ENCODE measurements at regions not wholly inside any gene's neighbourhood (a gene's known extent, or its start where the extent isn't known, plus 50 kb on each side); places are given as distances from the start of the nearest gene placed in this dataset.
"Not testable (repeated sequence)": the region's sequence is repeated elsewhere in the genome, so short reads cannot be mapped to it uniquely, and the experiment has no call there.

DNA sequence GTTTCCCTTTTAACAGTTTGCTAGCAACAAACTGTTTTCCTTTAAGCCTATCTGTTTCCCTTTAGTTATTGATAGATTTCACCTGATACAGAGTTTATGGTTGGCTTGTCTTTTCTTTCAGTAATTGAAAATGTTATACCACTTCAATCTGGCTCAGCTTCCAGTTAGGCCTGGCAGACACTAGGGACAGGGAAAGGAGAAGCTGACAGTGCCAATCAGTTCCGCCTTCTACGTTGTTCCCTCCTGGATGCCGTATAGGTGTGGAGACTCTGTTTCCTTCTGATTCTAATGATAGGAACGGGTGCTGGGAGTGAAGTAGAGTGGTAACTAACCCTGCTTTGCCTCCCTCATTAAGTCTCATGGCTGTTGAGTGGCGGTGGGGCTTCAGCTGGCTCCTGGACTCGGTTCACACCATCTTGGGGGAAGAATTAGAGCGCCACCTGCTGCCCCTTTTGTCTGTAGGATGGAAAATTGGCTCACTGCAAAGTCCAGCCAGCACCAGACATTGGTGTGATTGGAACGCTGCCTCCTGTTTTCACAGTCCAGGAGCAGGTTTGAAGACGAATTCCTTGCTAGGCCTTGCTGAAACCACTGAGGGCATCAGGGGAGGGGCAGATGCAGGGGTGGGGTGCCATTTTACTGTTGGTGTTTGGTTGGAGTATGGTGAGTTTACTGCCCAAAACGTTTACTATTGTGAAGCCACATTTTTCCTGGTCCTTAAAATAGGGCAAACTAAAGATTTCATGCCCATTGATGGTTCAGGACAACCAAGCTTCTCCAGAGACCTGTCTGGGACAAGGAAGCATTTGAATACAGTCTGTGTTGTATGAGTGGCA is 1729.5 kb downstream of the GRIK2 start:
- H3K4me1 ChIP-seq (ENCODE audit: control insufficient read depth in 2 of 2, insufficient read depth in 2 of 2, low read length in 2 of 2): no peaks in the 10 kb centered on the region
- peak in 4 of 9 donors; percentile 2 to 13 (median 2) for DNase-seq (ENCODE audit: low read depth in 6 of 9, low spot score in 9 of 9)
- WGBS: 31% methylated on average over 10 of the region's 10 CpGs

DNA sequence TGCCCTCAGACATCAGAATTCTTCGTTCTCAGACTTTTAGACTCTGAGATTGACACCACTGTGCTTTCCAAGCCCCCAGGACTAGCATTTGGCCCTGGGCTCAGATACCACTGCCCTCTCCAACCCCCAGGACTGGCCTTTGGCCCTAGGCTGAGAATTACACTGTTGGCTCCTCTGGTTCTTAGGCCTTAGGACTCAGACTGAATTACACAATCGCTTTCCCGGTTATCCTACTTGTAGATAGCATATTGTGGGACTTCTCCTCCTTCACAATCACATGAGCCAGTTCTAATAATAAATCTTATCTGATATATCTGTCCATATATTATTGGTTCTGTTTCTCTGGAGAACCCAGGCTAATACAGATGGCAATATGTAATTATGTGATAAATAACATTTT is 1725.5 kb downstream of the GRIK2 start:
- 93% methylated on average over 3 of the region's 3 CpGs for WGBS
- H3K4me1 ChIP-seq (ENCODE audit: control insufficient read depth in 2 of 2, insufficient read depth in 2 of 2, low read length in 2 of 2): no peaks in the 10 kb centered on the region
- no peak for DNase-seq (ENCODE audit: low read depth in 6 of 9, low spot score in 9 of 9)
- no peak overlapping the region for H3K27ac ChIP-seq (ENCODE audit: low read depth in 1 of 2, low read length in 1 of 2)
- no peaks in the 10 kb centered on the region for H3K27me3 ChIP-seq (ENCODE audit: control insufficient read depth in 2 of 2, insufficient read depth in 1 of 2, low read length in 1 of 2)
- H3K9me3 ChIP-seq (ENCODE audit: control insufficient read depth in 2 of 2, insufficient read depth in 1 of 2, low read length in 1 of 2): no peaks in the 10 kb centered on the region
- H3K4me3 ChIP-seq (ENCODE audit: low read length in 2 of 2): no peak overlapping the region
- no peaks in the 10 kb centered on the region for H3K36me3 ChIP-seq (ENCODE audit: control insufficient read depth in 2 of 2, insufficient read depth in 2 of 2, low read length in 1 of 2)

More for the DNA sequence above, 1729.5 kb downstream of the GRIK2 start:
- Histone ChIP-seq H3K36me3 (ENCODE audit: control insufficient read depth in 2 of 2, insufficient read depth in 2 of 2, low read length in 1 of 2) (no peaks in the 10 kb centered on the region), H3K27ac (ENCODE audit: low read depth in 1 of 2, low read length in 1 of 2) (no peak overlapping the region), H3K4me3 (ENCODE audit: low read length in 2 of 2) (no peak overlapping the region), H3K27me3 (ENCODE audit: control insufficient read depth in 2 of 2, insufficient read depth in 1 of 2, low read length in 1 of 2) (no peaks in the 10 kb centered on the region), H3K9me3 (ENCODE audit: control insufficient read depth in 2 of 2, insufficient read depth in 1 of 2, low read length in 1 of 2) (no peaks in the 10 kb centered on the region)

DNA sequence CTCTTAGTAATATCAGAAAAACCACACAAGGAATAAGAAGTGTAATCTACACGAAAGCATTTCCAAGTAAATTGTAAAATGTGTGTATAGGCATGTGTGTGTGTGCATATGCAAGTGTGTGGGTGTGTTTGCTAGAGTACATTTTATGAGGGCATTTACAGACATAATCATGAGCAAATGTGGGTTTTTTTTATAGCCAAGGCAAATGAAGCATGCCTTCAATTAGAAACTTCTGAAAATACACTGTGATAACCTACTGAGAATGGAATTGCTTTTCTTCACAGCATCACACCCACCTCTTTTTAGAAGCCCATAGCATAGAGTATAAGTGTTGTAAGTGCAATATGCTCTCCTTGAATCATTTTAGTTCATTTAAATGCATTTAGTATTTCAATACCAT is 1721.1 kb downstream of the GRIK2 start:
- WGBS: 79% methylated on average over 1 of the region's 1 CpG
- Histone ChIP-seq H3K4me1 (ENCODE audit: control insufficient read depth in 2 of 2, insufficient read depth in 2 of 2, low read length in 2 of 2) (no peaks in the 10 kb centered on the region), H3K4me3 (ENCODE audit: low read length in 2 of 2) (no peak overlapping the region), H3K9me3 (ENCODE audit: control insufficient read depth in 2 of 2, insufficient read depth in 1 of 2, low read length in 1 of 2) (no peaks in the 10 kb centered on the region), H3K27ac (ENCODE audit: low read depth in 1 of 2, low read length in 1 of 2) (no peak overlapping the region), H3K36me3 (ENCODE audit: control insufficient read depth in 2 of 2, insufficient read depth in 2 of 2, low read length in 1 of 2) (no peaks in the 10 kb centered on the region), H3K27me3 (ENCODE audit: control insufficient read depth in 2 of 2, insufficient read depth in 1 of 2, low read length in 1 of 2) (no peaks in the 10 kb centered on the region)
- no peak for DNase-seq (ENCODE audit: low read depth in 6 of 9, low spot score in 9 of 9)

DNA sequence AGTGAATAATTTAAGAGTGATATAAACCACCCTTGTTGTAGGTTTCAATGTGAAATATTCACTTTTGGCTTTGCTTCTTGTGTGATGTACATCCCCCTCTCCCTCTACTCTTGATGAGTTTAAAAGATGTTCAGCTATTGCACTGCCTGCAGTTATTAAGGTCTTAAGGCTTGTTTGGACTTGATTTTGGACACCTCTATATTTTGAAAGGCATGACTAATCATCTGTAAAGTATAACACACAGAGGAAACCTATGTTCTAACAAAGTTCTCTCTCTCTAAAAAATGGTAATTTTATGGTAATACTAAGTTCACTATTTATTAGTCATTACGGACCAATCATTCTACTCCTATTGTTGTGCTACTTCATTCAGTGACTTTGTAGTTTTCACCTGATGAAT is 1719.9 kb downstream of the GRIK2 start:
- H3K4me1 ChIP-seq (ENCODE audit: control insufficient read depth in 2 of 2, insufficient read depth in 2 of 2, low read length in 2 of 2): no peaks in the 10 kb centered on the region
- H3K27ac ChIP-seq (ENCODE audit: low read depth in 1 of 2, low read length in 1 of 2): no peak overlapping the region
- WGBS: 96% methylated on average over 1 of the region's 1 CpG
- H3K36me3 ChIP-seq (ENCODE audit: control insufficient read depth in 2 of 2, insufficient read depth in 2 of 2, low read length in 1 of 2): no peaks in the 10 kb centered on the region
- H3K27me3 ChIP-seq (ENCODE audit: control insufficient read depth in 2 of 2, insufficient read depth in 1 of 2, low read length in 1 of 2): no peaks in the 10 kb centered on the region
- H3K9me3 ChIP-seq (ENCODE audit: control insufficient read depth in 2 of 2, insufficient read depth in 1 of 2, low read length in 1 of 2): no peaks in the 10 kb centered on the region
- no peak for DNase-seq (ENCODE audit: low read depth in 6 of 9, low spot score in 9 of 9)
- H3K4me3 ChIP-seq (ENCODE audit: low read length in 2 of 2): no peak overlapping the region

DNA sequence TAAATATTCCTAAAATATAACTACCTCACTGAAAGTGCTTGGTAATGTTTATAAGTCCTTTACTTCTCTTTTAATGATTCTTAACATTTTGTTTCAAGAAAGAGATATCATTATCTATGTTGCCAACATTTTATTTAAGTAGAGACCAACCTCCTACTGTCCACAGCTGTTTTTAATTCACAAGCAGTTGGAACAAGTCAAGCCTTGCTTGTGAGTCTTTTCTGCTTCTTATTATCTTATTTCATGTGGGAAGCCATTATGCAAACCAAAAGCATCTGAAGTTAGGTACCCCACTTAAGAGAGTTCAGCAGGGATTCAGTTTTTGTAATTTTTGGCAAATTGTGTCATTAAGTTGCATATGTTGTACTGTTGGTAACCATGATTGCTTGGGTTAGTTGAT is 1714.5 kb downstream of the GRIK2 start:
- H3K27me3 ChIP-seq (ENCODE audit: control insufficient read depth in 2 of 2, insufficient read depth in 1 of 2, low read length in 1 of 2): no peaks in the 10 kb centered on the region
- no peak overlapping the region for H3K4me3 ChIP-seq (ENCODE audit: low read length in 2 of 2)
- H3K27ac ChIP-seq (ENCODE audit: low read depth in 1 of 2, low read length in 1 of 2): no peak overlapping the region
- no peak for DNase-seq (ENCODE audit: low read depth in 6 of 9, low spot score in 9 of 9)
- H3K36me3 ChIP-seq (ENCODE audit: control insufficient read depth in 2 of 2, insufficient read depth in 2 of 2, low read length in 1 of 2): no peaks in the 10 kb centered on the region
- no peaks in the 10 kb centered on the region for H3K9me3 ChIP-seq (ENCODE audit: control insufficient read depth in 2 of 2, insufficient read depth in 1 of 2, low read length in 1 of 2)
- H3K4me1 ChIP-seq (ENCODE audit: control insufficient read depth in 2 of 2, insufficient read depth in 2 of 2, low read length in 2 of 2): no peaks in the 10 kb centered on the region

DNA sequence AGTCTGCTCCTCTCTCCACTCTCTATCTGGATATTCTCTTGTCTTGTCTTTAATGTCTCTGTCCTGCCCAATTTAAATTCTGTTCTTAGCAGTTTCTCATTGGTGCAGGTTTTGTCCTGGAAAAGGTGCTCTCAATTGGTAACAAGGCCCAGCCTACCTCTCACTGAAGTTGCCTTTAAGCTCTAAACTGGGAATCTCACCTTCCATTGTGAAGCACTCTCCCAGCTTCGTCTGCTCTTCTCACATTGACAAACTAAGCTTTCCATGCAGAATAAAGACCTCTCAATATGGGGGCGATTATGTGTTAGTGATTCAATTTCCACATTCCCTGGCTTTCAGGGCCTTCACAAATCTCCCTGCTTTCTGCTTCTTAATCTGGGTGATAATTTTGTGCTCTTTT is 1712.2 kb downstream of the GRIK2 start:
- H3K4me3 ChIP-seq (ENCODE audit: low read length in 2 of 2): no peak overlapping the region
- H3K4me1 ChIP-seq (ENCODE audit: control insufficient read depth in 2 of 2, insufficient read depth in 2 of 2, low read length in 2 of 2): no peaks in the 10 kb centered on the region
- no peaks in the 10 kb centered on the region for H3K27me3 ChIP-seq (ENCODE audit: control insufficient read depth in 2 of 2, insufficient read depth in 1 of 2, low read length in 1 of 2)
- no peaks in the 10 kb centered on the region for H3K9me3 ChIP-seq (ENCODE audit: control insufficient read depth in 2 of 2, insufficient read depth in 1 of 2, low read length in 1 of 2)
- no peak overlapping the region for H3K27ac ChIP-seq (ENCODE audit: low read depth in 1 of 2, low read length in 1 of 2)
- 57% methylated on average over 2 of the region's 2 CpGs for WGBS
- no peak for DNase-seq (ENCODE audit: low read depth in 6 of 9, low spot score in 9 of 9)
- H3K36me3 ChIP-seq (ENCODE audit: control insufficient read depth in 2 of 2, insufficient read depth in 2 of 2, low read length in 1 of 2): no peaks in the 10 kb centered on the region

DNA sequence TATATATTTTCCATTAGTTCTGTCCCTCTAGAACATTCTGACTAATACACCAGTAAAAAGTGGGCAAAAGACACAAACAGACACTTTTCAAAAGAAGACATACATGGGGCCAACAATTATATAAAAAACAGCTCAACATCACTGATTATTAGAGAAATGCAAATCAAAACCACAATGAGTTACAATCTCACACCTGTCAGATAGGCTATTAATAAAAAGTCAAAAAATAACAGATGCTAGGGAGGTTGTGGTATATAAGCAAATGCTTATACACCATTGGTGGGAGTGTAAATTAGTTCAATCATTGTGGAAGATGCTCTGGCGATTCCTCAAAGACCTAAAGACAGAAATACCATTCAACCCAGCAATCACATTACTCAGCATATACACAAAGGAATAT is 1707.8 kb downstream of the GRIK2 start:
- Histone ChIP-seq H3K9me3 (ENCODE audit: control insufficient read depth in 2 of 2, insufficient read depth in 1 of 2, low read length in 1 of 2) (no peaks in the 10 kb centered on the region), H3K27ac (ENCODE audit: low read depth in 1 of 2, low read length in 1 of 2) (no peak overlapping the region), H3K4me1 (ENCODE audit: control insufficient read depth in 2 of 2, insufficient read depth in 2 of 2, low read length in 2 of 2) (no peaks in the 10 kb centered on the region), H3K27me3 (ENCODE audit: control insufficient read depth in 2 of 2, insufficient read depth in 1 of 2, low read length in 1 of 2) (no peaks in the 10 kb centered on the region), H3K4me3 (ENCODE audit: low read length in 2 of 2) (no peak overlapping the region), H3K36me3 (ENCODE audit: control insufficient read depth in 2 of 2, insufficient read depth in 2 of 2, low read length in 1 of 2) (no peaks in the 10 kb centered on the region)
- no peak for DNase-seq (ENCODE audit: low read depth in 6 of 9, low spot score in 9 of 9)
- 95% methylated on average over 1 of the region's 1 CpG for WGBS

DNA sequence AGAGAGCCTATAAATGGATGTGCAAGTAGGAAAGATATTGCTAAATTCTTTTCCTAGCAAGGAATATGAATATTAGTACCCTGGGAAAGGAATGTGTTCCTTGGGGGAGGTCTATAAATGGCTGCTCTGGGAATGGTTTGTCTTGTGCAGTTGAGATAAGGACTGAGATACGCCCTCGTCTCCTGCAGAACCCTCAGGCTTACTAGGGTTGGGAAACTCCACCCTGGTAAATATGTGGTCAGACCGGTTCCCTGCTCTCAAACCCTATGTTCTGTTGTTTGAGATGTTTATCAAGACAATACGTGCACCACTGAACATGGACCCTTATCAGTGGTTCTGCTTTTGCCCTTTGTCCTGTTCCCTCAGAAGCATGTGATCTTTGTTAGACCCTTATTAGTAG is 1698.9 kb downstream of the GRIK2 start:
- H3K27ac ChIP-seq (ENCODE audit: low read depth in 1 of 2, low read length in 1 of 2); H3K9me3 ChIP-seq (ENCODE audit: control insufficient read depth in 2 of 2, insufficient read depth in 1 of 2, low read length in 1 of 2); DNase-seq (ENCODE audit: low read depth in 6 of 9, low spot score in 9 of 9); H3K27me3 ChIP-seq (ENCODE audit: control insufficient read depth in 2 of 2, insufficient read depth in 1 of 2, low read length in 1 of 2); H3K4me3 ChIP-seq (ENCODE audit: low read length in 2 of 2); H3K4me1 ChIP-seq (ENCODE audit: control insufficient read depth in 2 of 2, insufficient read depth in 2 of 2, low read length in 2 of 2); H3K36me3 ChIP-seq (ENCODE audit: control insufficient read depth in 2 of 2, insufficient read depth in 2 of 2, low read length in 1 of 2): not testable (repeated sequence)
- 92% methylated on average over 4 of the region's 4 CpGs for WGBS

DNA sequence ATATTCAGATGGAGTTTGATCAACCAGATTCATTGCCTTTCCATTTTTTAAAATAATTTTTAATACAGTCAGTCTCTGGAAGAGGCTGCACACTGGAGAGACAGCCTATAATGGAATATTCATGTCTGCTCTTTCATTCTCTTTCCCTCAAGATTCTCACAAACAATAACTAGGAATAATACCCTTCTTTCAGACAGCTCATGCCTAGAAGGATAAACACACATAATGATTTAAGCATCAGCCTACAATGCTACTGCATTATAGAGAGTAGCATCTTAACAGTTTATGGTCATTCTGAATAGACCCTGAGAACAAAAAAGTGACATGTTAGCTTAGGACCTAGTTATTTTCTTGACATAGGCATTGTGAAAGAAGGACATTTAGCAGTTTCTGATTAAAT is 1692.3 kb downstream of the GRIK2 start:
- Histone ChIP-seq H3K36me3 (ENCODE audit: control insufficient read depth in 2 of 2, insufficient read depth in 2 of 2, low read length in 1 of 2) (no peaks in the 10 kb centered on the region), H3K4me1 (ENCODE audit: control insufficient read depth in 2 of 2, insufficient read depth in 2 of 2, low read length in 2 of 2) (no peaks in the 10 kb centered on the region), H3K27ac (ENCODE audit: low read depth in 1 of 2, low read length in 1 of 2) (no peak overlapping the region), H3K4me3 (ENCODE audit: low read length in 2 of 2) (no peak overlapping the region), H3K9me3 (ENCODE audit: control insufficient read depth in 2 of 2, insufficient read depth in 1 of 2, low read length in 1 of 2) (no peaks in the 10 kb centered on the region), H3K27me3 (ENCODE audit: control insufficient read depth in 2 of 2, insufficient read depth in 1 of 2, low read length in 1 of 2) (no peaks in the 10 kb centered on the region)
- DNase-seq (ENCODE audit: low read depth in 6 of 9, low spot score in 9 of 9): no peak
